OCI-LY3 (cell line): ENCODE measurements at regions not wholly inside any gene's neighbourhood (a gene's known extent, or its start where the extent isn't known, plus 50 kb on each side); places are given as distances from the start of the nearest gene placed in this dataset.

Experiments
- H2AFZ ChIP-seq: fragments of 200-600, 300-600 bp; shearing (Covaris generic); 2 replicates; pipeline ENCODE4 v1.6.0; 2014; ENCODE audit warnings: antibody characterized with exemption, low read depth, low read length
- H3K27ac ChIP-seq: fragments of 200-600, 300-600 bp; sonication (generic); 2 replicates; pipeline ENCODE4 v1.5.1; 2014; ENCODE audit warnings: mild to moderate bottlenecking, low read length, moderate library complexity, mixed read lengths
- H3K27me3 ChIP-seq: fragments of 200-600, 300-600 bp; sonication (generic); 2 replicates; pipeline ENCODE4 v1.6.1; 2014; ENCODE audit warnings: low read depth, low read length, mixed read lengths
- H3K36me3 ChIP-seq: fragments of 200-600, 300-600 bp; sonication (generic); replicated peaks from 2 replicates; pipeline ENCODE3; 2014; ENCODE audit warnings: low read depth, low read length, mixed read lengths
- H3K4me1 ChIP-seq: fragments of 300-600, 200-600 bp; sonication (generic); 2 replicates; pipeline ENCODE4 v1.6.1; 2014; ENCODE audit warnings: low read length, mixed read lengths
- H3K4me2 ChIP-seq: fragments of 200-600, 300-600 bp; sonication (generic); 2 replicates; pipeline ENCODE4 v1.6.1; 2014; ENCODE audit warnings: low read length, mixed read lengths
- H3K4me3 ChIP-seq: fragments of 300-600, 200-600 bp; sonication (generic); 2 replicates; pipeline ENCODE4 v1.5.1; 2014; ENCODE audit warnings: antibody characterized with exemption, mild to moderate bottlenecking, low read length, moderate library complexity
- H3K79me2 ChIP-seq: fragments of 300-600, 200-600 bp; shearing (Covaris generic); 2 replicates; pipeline ENCODE4 v1.6.1; 2014; ENCODE audit warnings: mild to moderate bottlenecking, low read length, mixed read lengths
- H3K9ac ChIP-seq: fragments of 300-600, 200-600 bp; shearing (Covaris generic); 2 replicates; pipeline ENCODE4 v1.6.0; 2014; ENCODE audit warnings: mild to moderate bottlenecking, low read length, moderate library complexity
- H3K9me3 ChIP-seq: fragments of 200-600, 300-600 bp; shearing (Covaris generic); 2 replicates; pipeline ENCODE4 v1.6.1; 2014; ENCODE audit warnings: low read length, mixed read lengths; ENCODE audit not compliant: insufficient read depth
- H4K20me1 ChIP-seq: fragments of 200-600, 300-600 bp; sonication (generic); 2 replicates; pipeline ENCODE4 v1.6.1; 2016; ENCODE audit warnings: low read length, mixed read lengths; ENCODE audit not compliant: insufficient read depth
- CTCF ChIP-seq: fragments of 200-600, 300-600 bp; sonication (generic); IDR thresholded peaks from 2 replicates; pipeline ENCODE4 v1.5.1; 2014; ENCODE audit warnings: antibody characterized with exemption, low read length, low read depth
- EZH2phosphoT487 ChIP-seq: fragments of 200-600 bp; shearing (Covaris generic); IDR thresholded peaks from 2 replicates; pipeline ENCODE4 v1.6.1; 2018; ENCODE audit warnings: antibody characterized with exemption, mixed run types, low read depth

GRCh38 chr7:104264285-104264684, 56.5 kb upstream of the ORC5 start:
- no peak overlapping the region for H3K4me2 ChIP-seq
- H3K27ac ChIP-seq = no peak overlapping the region
- H3K9ac ChIP-seq = no peak overlapping the region
- H3K79me2 ChIP-seq = no peaks in the 10 kb centered on the region
- no peaks in the 10 kb centered on the region for H4K20me1 ChIP-seq
- H3K27me3 ChIP-seq = no peaks in the 10 kb centered on the region
- no peak overlapping the region for H3K4me3 ChIP-seq
- H3K4me1 ChIP-seq = no peaks in the 10 kb centered on the region
- TF ChIP-seq EZH2phosphoT487 (no peak), CTCF (no peak)
- no peaks in the 10 kb centered on the region for H3K36me3 ChIP-seq
- no peak overlapping the region for H2AFZ ChIP-seq
- H3K9me3 ChIP-seq = peaks cover 22% of the 10 kb centered on the region

DNA sequence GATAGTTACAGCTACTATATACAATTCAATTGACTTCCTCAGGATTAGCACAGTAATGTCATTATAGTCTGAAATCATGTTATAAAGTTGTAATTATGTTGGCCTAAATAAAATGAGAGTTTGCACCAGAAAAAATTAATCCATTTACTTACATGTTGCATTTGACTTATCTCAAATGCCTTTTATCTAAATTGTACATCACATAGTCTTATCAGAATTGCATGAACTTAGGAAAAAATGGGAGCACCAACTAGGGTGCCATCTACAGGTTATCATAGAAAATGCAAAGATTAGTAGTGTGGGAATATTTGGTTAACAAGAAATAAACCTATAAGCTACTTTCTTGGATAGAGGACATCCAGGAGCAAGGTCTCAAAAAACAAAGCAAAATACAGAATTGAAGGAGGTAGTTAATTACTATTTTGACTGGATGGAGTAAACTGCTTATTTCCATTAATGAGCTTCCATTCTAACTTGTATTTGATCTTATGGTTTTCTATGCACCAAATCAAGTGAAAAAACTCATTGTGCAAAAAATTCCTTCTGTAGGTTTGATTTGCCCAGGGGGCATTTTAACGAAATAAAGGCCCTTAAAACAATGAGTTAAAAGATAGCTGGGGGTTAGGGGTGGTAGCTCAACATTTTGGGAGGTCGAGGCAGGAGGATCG, 60.0 kb upstream of the ORC5 start:
- Histone ChIP-seq H3K4me3 (no peak overlapping the region), H3K36me3 (no peaks in the 10 kb centered on the region), H4K20me1 (no peaks in the 10 kb centered on the region), H2AFZ (no peak overlapping the region), H3K4me1 (peaks cover 4% of the 10 kb centered on the region), H3K9ac (no peak overlapping the region), H3K4me2 (no peak overlapping the region), H3K27me3 (no peaks in the 10 kb centered on the region), H3K27ac (no peak overlapping the region), H3K9me3 (peaks cover 21% of the 10 kb centered on the region), H3K79me2 (no peaks in the 10 kb centered on the region)
- no peak for TF ChIP-seq EZH2phosphoT487
- peak; percentile 84 for TF ChIP-seq CTCF

DNA sequence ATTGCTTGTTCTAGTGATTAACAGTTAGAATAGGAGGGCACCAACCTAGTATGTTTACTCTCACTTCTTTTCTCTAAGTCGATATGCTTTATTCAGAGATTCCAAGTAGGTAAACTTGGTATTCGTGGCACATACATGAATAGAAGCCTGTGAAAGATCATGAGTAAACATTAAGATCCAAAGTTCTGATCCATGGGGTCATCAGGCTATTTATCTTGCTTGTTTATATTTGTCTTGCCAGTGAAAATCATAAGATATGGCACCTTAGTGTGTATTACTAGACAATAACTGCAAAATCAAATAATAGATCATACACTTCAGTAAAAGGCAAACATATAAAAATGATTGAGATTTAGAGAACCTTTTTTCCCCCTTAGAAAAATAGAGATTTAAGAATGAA, 56.5 kb upstream of the LHFPL3 start:
- H2AFZ ChIP-seq = no peak overlapping the region
- no peak overlapping the region for H3K4me2 ChIP-seq
- H3K4me1 ChIP-seq = peaks cover 7% of the 10 kb centered on the region
- H3K4me3 ChIP-seq = no peak overlapping the region
- peaks cover 3% of the 10 kb centered on the region for H3K36me3 ChIP-seq
- no peaks in the 10 kb centered on the region for H3K27me3 ChIP-seq
- H3K9ac ChIP-seq = no peak overlapping the region
- TF ChIP-seq EZH2phosphoT487 (no peak), CTCF (no peak)
- H3K9me3 ChIP-seq = no peaks in the 10 kb centered on the region
- no peaks in the 10 kb centered on the region for H4K20me1 ChIP-seq
- no peaks in the 10 kb centered on the region for H3K79me2 ChIP-seq
- no peak overlapping the region for H3K27ac ChIP-seq

DNA sequence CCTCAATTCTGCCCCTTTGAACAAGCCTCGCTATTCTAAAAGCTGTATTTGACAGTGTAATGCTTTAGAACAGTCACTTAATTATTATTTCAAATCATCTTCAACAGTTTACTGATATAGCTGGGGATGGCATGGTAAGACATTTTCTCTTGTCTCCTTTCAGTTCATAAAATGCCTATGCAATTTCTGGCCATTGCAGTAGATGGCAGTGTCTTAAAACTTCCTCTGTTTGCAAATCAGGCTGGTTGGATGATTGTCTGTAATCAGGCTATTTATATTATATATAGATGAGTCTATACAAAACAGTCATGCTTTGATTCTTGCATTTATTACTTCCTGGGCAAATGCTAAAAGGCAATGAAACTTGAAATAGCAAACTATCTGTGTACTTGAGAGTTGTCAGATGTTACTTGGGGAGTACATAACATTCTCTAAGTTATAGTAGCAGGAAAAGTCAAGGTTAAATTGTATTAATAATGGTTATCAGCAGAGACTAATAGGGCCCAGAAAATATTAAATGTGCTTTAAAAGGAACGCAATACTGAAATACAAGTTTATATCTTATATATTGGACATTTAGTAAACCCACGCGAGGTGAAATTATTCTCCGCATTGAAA, 55.5 kb upstream of the LHFPL3 start:
- Histone ChIP-seq H3K27ac (no peak overlapping the region), H3K79me2 (no peaks in the 10 kb centered on the region), H4K20me1 (no peaks in the 10 kb centered on the region), H3K4me3 (no peak overlapping the region), H3K9me3 (no peaks in the 10 kb centered on the region), H3K27me3 (no peaks in the 10 kb centered on the region), H3K36me3 (peaks cover 3% of the 10 kb centered on the region), H3K9ac (no peak overlapping the region), H2AFZ (peak overlapping the region; percentile 85), H3K4me2 (0 out of 2 replicates have a peak overlapping the region, but pooled peaks have one; percentile 12), H3K4me1 (peaks cover 7% of the 10 kb centered on the region)
- no peak for TF ChIP-seq EZH2phosphoT487
- peak; percentile 89 for TF ChIP-seq CTCF
